Ascending aorta (tissue), 2 donors: ENCODE measurements at regions not wholly inside any gene's neighbourhood (a gene's known extent, or its start where the extent isn't known, plus 50 kb on each side); places are given as distances from the start of the nearest gene placed in this dataset.
A peak's percentile ranks its signal among the peaks of the same experiment; 100 is the strongest.

Experiments
- DNase-seq, 2 donors: peaks; one replicate each; pipeline ENCODE4 v3.0.0-alpha.2; 2019; ENCODE audit warnings: low spot score in 2 of 2
- H3K27ac ChIP-seq, 2 donors: fragments of 200-600 bp; sonication (generic); one replicate each; pipeline ENCODE4 v1.5.1; 2016 to 2017; ENCODE audit warnings: mild to moderate bottlenecking in 1 of 2
- H3K27me3 ChIP-seq: fragments of 200-600 bp; sonication (generic); one replicate; pipeline ENCODE4 v1.5.1; 2017
- H3K36me3 ChIP-seq, 2 donors: fragments of 200-600 bp; sonication (generic); one replicate each; pipeline ENCODE4 v1.5.1; 2016
- H3K4me1 ChIP-seq, 2 donors: fragments of 200-600 bp; sonication (generic); one replicate each; pipeline ENCODE4 v1.5.1; 2016 to 2017; ENCODE audit warnings: mild to moderate bottlenecking in 1 of 2
- H3K4me3 ChIP-seq, 2 donors: fragments of 200-600 bp; sonication (generic); one replicate each; pipeline ENCODE4 v1.5.1; 2016 to 2017; ENCODE audit warnings: mild to moderate bottlenecking in 1 of 2
- H3K9me3 ChIP-seq, 2 donors: fragments of 200-600 bp; sonication (generic); one replicate each; pipeline ENCODE4 v1.5.1; 2016
- intact Hi-C: fragments of 100-400 bp; cut with DNase I; formaldehyde crosslinking; loops from one replicate; pipeline ENCODE4 v1.15.1; 2023
- TF ChIP-seq, protein P1 (sequence below), 3 experiments: fragments of 200-600 bp in 2 of 3; fragments of 450-650 bp in 1 of 3; sonication (generic) in 2 of 3; IDR thresholded peaks; one replicate each; pipeline ENCODE4 v1.5.1; 2016 to 2019; ENCODE audit warnings: antibody characterized with exemption in 3 of 3, mild to moderate bottlenecking in 1 of 3, moderate library complexity in 1 of 3

DNA sequence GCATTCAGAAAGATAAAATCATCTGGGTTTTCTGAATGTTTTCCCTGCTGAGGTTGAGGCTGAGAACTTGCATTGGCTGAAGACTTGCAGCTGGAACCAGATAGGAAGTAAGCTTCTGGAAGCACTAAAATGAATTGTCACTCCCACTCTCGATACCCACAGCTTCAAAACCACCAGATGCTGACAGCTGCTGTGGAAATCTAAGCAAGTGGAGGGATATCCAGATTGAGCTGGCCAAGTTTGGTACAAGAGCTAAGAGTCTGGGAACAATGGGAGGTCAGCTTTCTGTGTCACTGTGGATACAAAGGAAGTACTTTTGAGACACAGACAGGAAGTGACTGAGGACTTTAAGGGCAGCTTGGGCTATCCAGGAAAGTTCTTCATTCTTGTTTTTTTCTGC is 51.3 kb upstream of the CD44 start:
- H3K27me3 ChIP-seq, result no peaks in the 10 kb centered on the region
- peaks cover 8 to 52% of the 10 kb centered on the region in 2 donors for H3K4me1 ChIP-seq
- H3K27ac ChIP-seq, result peak overlapping the region in 1 of 2 donors; percentile 72
- no peak overlapping the region for H3K4me3 ChIP-seq
- TF ChIP-seq, protein P1, sequence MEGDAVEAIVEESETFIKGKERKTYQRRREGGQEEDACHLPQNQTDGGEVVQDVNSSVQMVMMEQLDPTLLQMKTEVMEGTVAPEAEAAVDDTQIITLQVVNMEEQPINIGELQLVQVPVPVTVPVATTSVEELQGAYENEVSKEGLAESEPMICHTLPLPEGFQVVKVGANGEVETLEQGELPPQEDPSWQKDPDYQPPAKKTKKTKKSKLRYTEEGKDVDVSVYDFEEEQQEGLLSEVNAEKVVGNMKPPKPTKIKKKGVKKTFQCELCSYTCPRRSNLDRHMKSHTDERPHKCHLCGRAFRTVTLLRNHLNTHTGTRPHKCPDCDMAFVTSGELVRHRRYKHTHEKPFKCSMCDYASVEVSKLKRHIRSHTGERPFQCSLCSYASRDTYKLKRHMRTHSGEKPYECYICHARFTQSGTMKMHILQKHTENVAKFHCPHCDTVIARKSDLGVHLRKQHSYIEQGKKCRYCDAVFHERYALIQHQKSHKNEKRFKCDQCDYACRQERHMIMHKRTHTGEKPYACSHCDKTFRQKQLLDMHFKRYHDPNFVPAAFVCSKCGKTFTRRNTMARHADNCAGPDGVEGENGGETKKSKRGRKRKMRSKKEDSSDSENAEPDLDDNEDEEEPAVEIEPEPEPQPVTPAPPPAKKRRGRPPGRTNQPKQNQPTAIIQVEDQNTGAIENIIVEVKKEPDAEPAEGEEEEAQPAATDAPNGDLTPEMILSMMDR (IDR thresholded peaks at IDR 0.05), result no peak
- intact Hi-C loops, result no loop called here
- H3K9me3 ChIP-seq, result no peaks in the 10 kb centered on the region
- no peak for DNase-seq
- no peaks in the 10 kb centered on the region for H3K36me3 ChIP-seq

- TF ChIP-seq, protein P1 (IDR thresholded peaks at IDR 0.05), result no peak
- Histone ChIP-seq H3K9me3 (no peaks in the 10 kb centered on the region), H3K4me1 (peaks cover 3 to 46% of the 10 kb centered on the region in 2 donors), H3K27me3 (no peaks in the 10 kb centered on the region), H3K4me3 (no peak overlapping the region), H3K36me3 (no peaks in the 10 kb centered on the region), H3K27ac (peak overlapping the region in 1 of 2 donors; percentile 72)
- intact Hi-C loops, result no loop called here
- DNase-seq, result no peak
Measured at GRCh38 chr11:35088226-35088625, 50.7 kb upstream of the CD44 start.

GRCh38 chr11:35088676-35089075 is 50.3 kb upstream of the CD44 start:
- Histone ChIP-seq H3K27ac (peak overlapping the region in 1 of 2 donors; percentile 72), H3K4me3 (no peak overlapping the region), H3K36me3 (no peaks in the 10 kb centered on the region), H3K9me3 (no peaks in the 10 kb centered on the region), H3K27me3 (no peaks in the 10 kb centered on the region), H3K4me1 (peaks cover 3 to 43% of the 10 kb centered on the region in 2 donors)
- TF ChIP-seq, protein P1 (IDR thresholded peaks at IDR 0.05), result no peak
- intact Hi-C loops, result no loop called here
- no peak for DNase-seq
